HG03045 (cell line): ENCODE measurements at regions not wholly inside any gene's neighbourhood (a gene's known extent, or its start where the extent isn't known, plus 50 kb on each side); places are given as distances from the start of the nearest gene placed in this dataset.

Source experiments
- ATAC-seq: cut with Tn5 transposase; IDR thresholded peaks from one replicate; pipeline ENCODE4 v1.9.1; 2021; ENCODE audit warnings: mild to moderate bottlenecking, moderate library complexity; ENCODE audit not compliant: unreplicated experiment

DNA sequence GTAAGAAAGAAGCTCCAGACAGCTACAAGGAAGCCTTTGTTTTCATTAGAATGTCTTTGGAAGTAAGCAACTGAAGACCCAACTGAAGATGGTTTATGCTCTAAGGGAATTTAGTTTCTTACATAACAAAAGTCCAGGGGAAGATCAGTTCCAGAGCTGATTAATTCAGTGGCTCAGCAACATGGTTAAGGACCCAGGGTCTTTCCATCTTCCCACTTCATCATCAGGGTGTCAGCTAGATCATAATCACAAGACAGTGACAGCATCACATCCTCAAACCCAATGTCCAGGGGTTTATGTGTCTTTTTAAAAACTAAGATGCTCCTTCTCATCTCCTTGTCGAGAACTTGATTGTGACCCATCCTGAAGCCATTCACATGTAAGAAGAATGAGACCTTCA lies 119.7 kb upstream of the PRDM1 start:
- ATAC-seq, result no peak

DNA sequence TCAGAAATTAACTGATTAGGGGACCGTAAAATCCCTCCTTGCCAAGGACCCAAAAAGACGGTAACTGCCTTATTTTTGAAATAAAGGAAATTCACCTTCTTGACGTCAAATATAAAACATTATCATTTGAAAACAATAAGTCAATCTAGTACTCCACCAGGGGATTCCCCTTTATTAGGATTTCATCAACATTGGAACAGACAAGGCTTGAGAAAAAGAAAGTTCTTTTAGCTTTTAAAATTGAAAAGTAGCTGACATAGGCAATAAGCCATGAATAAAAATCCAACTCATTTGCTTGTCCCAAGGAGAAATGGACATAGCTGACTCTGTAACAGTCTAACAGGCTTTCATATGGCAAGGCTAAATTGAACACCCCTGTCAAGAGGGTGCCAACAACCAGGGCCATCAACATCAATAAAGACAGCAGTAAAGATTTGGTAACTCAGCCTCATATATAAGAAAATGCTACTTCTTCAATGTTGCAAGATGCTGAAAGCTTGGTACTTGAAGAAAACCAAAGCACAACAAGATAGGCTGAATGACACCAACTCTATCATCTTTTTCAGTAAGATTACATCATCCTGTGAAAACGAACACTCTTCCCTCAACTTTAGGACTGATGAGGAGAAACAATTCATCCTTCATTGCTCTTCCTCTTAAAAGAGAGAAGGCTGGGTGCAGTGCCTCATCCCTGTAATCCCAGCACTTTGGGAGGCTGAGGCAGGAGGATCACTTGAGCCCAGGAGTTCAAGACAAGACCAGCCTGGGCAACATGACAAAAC lies 121.0 kb upstream of the PRDM1 start:
- ATAC-seq, result no peak

DNA sequence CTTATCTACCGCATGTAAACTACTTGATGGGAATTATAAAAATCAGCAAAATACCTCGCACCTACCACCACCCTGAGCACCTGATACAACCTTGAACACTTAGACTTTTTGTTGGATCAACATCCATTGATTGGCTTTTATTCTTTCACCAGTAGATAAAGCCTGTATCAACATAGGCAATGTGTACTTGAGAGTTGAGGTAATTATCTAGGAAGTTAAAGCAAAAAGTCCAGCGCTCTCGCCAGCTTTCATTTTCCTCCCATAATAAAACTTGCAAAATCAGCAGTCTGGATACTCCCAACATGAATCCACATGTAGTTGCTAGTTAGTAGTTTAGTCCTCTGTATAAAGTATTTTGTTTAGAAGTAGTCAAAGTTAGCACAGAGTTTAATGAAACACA lies 132.0 kb upstream of the PRDM1 start:
- no peak for ATAC-seq

DNA sequence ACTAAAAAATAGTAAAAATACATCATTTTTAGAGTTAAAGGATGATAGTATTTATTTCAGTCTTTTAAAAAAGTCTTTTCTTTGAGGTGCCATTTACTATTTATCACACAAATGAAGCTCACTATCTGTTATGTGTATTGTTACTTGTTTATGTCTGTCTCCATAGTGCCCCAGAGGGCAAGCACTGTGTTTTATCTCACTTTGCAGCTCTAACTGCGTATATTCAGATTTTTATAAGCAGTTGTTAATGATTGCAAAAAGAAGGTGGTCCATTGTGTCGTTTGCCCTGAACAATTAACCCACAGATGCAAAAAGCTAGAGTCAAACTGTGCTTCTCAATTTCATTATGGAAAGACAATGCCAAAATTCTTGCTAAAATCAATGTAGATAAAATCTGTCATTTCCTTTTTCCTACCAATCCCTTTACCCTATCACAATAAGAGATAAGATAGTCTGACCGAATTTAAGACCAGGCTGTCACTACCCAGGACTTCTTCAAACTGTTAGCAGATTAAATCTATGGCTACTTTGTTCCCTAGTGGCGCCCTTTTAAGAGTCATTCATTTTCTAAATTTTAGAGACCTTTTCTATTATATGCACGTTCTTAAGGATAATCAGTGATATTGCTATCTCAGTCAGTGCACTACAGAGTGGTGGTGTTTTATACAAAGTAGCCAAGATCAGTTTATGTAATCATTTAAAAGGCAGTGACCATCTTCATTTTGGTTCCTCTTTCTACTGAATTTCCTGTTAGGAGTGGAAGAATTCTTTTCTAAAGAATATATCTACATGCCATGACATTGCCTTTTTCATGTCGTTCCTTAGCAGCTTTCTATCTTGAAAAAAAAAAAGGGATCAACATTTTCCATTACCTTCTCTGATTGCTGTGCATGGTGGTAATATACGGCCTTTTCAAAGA lies 133.1 kb upstream of the PRDM1 start:
- no peak for ATAC-seq

DNA sequence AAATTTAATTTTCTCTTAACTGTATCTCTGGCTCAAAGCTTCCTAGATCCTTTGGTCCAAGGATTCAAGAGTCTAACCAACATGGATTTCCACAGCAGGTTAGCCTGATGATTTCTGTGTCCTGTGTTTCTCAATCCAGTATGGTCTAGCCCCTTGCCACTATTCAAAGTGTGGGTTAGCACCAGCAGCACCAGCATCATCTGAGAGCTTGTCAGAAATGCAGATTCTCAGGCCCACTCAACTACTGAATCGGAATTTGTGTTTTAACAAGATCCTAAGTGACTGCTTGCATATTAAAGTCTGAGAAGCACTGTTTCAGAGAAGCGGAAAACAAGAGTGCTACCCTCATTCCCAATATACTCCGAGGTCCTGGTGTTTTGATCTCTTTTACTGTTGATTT lies 133.8 kb upstream of the PRDM1 start:
- no peak for ATAC-seq

DNA sequence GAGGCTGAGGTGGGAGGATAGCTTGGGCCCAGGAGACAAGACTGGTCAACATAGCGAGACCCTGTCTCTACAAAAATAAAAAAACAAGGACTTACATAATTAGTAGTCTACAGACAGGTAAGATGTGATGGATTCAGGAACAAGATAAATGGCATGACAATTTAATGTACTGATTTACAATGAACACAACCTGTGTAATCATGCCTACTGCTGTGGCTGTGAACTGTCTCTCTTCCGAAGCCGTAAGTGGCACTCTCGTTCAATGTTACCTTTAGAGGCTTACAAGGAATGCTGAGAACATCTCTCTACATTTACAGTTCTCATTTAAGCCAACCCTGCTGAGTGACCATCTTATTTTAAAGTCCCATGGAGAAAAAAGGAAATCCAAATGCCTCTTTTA lies 134.8 kb upstream of the PRDM1 start:
- ATAC-seq, result no peak

DNA sequence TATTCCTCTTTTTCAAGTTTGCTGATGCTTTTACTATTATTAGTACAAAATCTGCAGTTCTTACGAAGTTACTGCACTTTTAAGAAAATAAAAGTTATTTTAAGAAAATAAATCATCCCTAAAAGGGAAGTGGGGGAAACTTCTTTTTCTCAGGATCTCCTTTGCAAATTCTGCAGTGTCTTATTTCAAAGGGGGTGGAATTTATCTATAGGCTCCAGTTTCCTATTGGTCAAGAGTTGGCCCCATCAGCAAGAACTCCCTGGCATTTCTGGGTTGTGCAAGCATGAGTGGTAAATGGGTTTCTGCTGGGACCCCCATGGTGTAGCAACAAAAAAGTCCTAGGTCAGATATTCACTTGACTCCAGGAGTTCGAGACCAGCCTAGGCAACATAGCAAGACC lies 136.3 kb upstream of the PRDM1 start:
- no peak for ATAC-seq

DNA sequence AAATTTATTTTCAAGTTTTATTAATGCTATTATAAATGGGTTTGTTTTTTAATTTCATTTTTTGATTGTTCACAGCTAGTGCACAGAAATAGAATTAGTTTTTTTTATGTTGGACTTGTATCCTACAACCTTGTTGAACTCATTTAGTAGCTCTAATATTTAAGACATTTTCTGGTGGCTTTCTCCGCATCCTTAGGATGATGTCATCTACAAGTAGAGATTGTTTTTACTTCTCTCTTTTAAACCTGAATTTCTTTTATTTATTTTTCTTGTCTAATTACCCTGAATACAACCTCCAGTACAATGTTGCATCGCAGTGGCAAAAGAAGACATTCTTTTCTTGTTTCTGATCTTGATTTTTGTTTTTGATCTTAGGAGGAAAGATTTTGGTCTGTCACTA lies 142.6 kb upstream of the PRDM1 start:
- no peak for ATAC-seq

DNA sequence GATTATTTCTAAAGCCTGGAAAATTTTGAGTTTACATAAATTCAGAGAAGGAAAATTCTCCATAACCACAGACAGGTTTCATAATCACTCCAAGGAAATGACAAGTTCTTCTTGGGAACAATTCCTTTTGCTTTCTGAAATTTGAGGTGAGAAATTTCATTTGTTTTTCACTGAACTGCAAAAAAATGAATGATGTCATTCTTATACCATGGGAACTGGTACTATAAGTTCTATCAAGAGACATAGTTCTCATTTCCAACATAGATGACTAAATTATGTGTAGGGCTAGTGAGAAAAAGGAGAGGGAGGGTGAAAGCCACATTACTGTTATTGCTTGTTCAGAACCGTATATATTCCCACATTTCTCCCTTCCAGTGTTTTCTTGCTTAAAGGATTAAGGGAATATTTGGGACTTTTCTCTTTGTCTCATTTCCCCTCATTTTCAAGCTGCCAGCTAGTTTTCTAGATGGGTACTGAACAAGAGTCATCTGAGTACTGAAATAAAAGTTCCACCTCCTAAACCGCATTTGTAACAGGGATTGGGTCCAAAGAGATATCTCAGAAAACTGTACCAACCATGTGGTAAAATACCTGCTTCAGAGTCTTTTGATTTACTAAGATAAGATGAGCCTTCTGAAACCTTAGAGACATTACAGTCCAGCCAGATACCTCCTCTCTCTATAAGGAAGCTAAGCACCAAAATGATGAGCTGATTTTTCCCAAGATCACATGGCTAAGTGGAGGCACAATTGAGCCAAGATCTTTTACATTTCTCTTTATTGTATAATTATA lies 144.3 kb upstream of the PRDM1 start:
- no peak for ATAC-seq

DNA sequence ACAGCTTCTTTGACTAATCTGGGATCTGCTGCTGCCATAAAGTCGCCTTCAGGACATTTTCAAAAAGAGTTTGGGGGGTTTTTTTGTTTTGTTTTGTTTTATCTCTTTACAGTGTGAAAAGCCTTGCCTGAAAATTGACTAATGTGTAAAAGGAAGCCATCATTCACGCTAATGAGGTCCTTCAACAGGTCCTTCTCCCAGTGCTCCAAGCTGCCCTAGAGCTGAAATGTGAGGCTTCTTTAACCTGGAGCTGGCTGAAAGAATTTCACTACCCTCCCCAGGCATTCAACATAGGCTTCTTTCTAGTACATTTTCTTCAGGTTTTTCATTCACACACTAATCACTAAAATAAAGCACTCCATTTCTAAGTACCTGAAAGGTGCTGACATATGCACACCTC lies 145.1 kb upstream of the PRDM1 start:
- ATAC-seq, result no peak

DNA sequence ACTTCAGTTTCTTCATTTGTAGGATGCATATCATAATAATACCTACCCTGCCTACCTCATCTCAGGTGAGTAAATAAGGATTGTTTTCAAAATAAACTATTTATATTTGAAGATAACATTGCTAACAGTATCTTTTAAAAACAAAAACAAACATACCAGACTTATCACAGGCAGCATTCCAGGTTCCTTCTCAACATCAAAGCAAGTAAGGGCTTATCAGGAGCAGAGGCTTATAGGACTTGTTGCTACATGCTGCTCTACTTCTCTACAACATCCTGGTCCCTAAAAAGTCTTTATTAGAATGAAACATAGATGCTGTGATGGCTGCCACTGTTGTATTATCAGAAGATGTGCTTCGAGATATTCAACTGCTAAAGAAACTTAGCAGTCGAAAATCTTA lies 149.2 kb upstream of the PRDM1 start:
- no peak for ATAC-seq

DNA sequence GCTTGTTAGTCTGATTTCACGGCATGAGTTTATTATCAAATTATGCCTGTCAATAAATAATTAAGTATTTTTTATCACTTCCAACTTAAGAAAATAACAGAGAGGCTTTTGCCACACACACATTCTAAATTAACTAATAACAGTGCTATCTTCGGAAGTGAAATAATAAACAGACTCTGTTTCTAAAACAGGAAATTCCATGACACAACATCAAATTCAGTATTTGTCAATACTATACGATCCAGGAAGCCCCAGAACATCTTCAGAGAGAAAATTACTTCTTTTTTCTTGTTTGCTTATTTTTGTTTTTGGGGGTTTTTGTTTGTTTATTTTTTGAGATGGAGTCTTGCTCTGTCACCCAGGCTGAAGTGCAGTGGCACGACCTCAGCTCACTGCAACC lies 150.7 kb upstream of the PRDM1 start:
- no peak for ATAC-seq

DNA sequence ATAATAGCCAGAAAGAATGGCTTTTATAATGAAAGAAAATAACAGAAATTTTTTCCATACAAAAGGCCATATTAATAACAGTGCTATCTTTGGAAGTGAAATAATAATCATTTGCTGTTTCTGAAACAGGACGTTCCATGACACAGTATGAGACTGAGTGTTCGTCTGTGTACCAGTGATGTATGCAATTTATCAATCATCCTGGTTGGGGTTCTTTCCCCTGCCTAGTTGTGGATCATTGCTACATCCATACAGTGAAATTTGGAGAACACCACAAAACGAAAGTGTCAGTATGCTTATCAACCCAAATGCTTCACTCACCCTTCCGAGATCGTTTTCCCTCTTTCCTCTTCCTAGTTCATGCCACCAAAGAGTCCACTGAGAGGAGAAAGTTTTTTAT lies 151.4 kb upstream of the PRDM1 start:
- ATAC-seq, result no peak

DNA sequence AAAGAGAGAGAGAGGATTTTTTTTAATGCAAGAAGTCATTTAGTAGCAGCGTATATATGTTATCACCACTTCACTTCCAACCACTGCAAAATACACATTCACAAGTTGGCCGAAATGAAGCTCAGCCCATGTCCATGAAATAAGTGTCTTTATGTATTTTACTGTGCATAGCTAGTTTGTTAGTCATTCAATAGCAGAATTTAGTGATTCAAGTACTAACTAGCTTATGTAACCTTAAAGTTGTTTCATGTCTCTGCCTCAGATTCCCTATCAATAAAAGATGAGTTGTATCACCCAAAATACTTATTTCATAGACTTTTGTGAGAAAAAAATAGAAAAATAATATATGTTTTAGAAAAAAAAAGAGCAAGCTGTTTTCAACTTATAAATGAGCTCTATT lies 153.7 kb upstream of the PRDM1 start:
- ATAC-seq, result no peak

DNA sequence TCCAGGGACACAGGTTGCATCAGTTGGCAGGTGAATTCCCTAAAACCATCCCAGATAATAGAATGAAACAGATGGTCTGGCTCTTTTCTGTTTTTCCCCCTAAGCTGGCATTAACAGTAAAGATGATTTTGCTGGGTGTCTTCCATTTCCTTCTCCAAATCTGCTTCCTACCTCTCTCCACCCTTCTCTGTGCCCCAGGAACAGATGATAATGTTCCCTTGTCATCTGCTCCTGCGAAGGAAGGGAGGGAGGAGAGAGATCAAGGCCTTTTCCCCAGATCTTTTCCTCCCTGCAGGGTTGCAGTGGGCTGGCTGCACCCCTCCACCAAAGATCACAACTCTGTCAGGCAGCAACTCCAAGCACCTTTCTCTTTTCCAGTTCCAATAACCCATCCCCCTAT lies 156.5 kb upstream of the PRDM1 start:
- no peak for ATAC-seq

DNA sequence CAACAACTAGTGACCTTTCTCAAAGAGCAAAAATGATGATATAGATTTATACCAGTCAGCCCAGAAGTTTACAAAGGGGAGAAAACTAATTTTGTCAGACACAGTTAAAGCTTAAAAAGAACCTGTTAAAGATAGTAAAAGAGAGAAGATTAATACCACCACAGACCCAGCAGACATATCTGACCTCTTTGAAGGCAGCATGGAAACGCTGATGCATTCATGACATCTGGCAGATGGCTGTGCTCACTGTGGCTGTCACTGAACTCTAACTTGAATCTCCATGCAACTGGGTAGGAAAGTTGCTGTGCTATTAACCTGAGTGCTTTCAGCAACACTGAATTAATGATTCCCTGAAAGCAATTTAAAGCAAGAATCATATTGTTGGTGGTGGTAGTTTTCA lies 159.8 kb upstream of the PRDM1 start:
- ATAC-seq, result no peak

DNA sequence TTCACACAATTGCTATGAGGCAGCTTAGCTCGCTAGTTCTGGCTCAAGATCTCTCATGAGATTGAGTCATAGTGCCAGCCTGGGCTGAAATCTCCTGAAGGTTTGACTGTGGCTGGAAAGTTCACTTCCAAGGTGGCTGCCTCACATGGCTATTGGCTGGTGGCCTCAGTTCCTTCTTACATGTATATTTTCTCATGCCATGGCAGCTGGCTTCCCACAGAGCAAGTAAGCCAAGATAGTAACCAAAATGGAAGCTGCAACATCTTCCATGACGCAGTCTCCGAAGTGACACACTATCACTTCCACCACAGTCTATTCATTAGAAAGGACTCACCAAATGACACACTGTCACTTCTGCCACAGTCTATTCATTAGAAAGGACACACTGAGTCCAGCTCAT lies 160.4 kb upstream of the PRDM1 start:
- ATAC-seq, result no peak

DNA sequence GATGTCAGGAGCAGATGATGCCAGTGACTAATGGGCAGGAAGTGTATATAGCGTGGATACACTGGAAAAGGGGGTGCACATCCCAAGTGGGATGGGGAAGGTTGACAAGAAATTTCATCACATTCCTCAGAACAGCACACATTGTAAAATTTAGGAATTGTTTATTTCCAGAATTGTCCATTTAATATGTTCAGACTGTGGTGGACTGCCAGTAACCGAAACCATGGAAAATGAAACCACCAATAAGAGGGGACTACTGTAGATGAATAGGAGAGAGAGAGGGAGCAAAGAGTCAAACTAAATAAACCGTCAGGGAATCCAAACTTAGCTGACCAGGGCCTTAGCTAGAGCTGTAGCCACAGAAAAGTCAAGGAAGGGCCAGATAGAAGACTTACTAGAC lies 164.4 kb upstream of the PRDM1 start:
- ATAC-seq, result no peak

DNA sequence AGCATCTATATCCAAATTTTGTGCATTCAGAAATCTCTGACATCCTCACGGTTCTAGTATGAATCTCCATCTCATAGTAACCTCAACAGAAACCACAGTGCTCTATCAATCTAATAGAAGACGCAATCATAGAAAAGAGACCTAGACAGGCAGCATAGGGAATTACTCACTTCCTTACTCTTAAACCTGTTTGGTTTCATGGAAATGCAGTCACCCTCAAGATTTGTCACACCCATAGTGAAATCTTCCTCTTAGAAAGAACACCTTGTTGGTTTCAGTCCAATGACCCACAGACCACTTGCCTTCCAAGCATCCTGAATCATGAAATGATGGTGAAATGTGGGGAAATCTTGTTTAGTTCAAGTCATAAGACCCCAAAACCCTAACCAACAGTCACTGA lies 166.1 kb upstream of the PRDM1 start:
- no peak for ATAC-seq

DNA sequence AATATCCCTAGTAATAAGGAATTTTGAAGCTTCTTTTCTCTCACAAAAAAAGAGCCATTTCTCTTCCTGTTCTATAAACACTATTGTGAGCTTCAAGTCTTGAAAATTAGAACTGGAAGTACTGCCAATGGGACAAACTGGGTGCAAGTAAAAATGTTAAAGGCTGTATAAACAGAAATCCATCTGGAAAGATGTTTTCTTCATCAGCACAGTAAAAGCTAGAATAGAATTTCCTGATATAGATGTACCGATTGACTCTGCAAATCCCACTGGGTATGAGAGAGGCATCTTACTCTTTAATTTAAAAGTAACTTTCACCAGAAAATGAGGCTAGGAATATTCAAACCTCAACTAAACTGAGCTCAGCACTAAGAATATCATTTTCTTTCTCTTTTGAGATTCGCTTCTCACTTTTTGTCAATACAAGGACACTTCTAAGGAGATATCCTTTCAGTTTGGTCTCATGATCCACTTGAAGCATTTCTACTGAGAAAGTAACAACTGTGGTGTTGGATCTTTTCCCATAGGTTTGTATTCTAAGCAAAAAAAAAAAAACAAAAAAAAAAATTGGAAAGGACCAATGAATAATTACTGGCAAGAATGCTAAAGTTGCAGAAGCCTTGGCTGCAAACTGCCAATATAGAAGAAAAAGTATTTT lies 169.0 kb upstream of the PRDM1 start:
- no peak for ATAC-seq

DNA sequence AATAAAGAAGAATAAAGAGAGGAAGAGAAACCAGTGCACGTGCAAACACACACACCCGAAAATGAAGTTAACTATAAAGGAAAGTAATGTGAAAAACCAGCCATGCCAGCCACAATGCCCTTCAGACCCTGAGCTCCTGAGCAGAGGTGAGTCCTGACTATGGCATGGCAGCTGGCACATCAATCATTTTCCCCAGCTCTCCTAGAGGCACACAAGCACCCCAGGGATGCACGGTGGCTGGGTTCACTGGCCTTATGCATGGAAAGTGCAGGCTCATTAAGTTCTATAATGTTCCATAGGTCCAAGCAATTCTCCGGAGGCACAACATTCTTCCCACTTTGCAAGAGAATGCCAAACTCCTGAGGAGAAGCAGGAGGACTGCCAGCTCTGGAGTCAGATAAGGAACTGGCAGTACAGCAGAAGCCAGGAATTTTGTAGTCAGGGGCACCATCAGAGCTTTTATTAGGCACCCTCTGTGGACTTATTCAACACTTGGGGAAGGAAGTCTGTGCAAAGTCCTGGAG lies 175.0 kb upstream of the PRDM1 start:
- ATAC-seq, result no peak
